Peyer's patch (tissue), 4 donors: ENCODE measurements at regions not wholly inside any gene's neighbourhood (a gene's known extent, or its start where the extent isn't known, plus 50 kb on each side); places are given as distances from the start of the nearest gene placed in this dataset.

Experiments used
- DNase-seq, 3 donors: peaks; one replicate each; pipeline ENCODE4 v3.0.0-alpha.2; 2017 to 2019
- H3K27ac ChIP-seq, 4 donors: fragments of 200-600 bp; sonication (generic); one replicate each; pipeline ENCODE4 v1.5.1; 2016 to 2019
- H3K27me3 ChIP-seq, 2 donors: fragments of 200-600 bp; sonication (generic); one replicate each; pipeline ENCODE4 v1.5.1; 2019
- H3K36me3 ChIP-seq, 3 donors: fragments of 200-600 bp; sonication (generic); one replicate each; pipeline ENCODE4 v1.5.1; 2016 to 2019
- H3K4me1 ChIP-seq, 4 donors: fragments of 200-600 bp; sonication (generic); one replicate each; pipeline ENCODE4 v1.5.1; 2016 to 2019
- H3K4me3 ChIP-seq, 4 donors: fragments of 200-600 bp; sonication (generic); 1 replicate in 3 of 4; 2 replicates in 1 of 4; pipeline ENCODE4 v1.5.1; 2016 to 2019; ENCODE audit warnings: mild to moderate bottlenecking in 1 of 4
- H3K9me3 ChIP-seq, 4 donors: fragments of 200-600 bp; sonication (generic); one replicate each; pipeline ENCODE4 v1.5.1; 2016 to 2019; ENCODE audit warnings: mild to moderate bottlenecking in 1 of 4
- CTCF ChIP-seq, 6 experiments: fragments of 450-650 bp in 4 of 6; fragments of 200-600 bp in 2 of 6; sonication (generic) in 1 of 6; IDR thresholded peaks; one replicate each; pipeline ENCODE4 v1.5.1; 2017 to 2019; ENCODE audit warnings: antibody characterized with exemption in 6 of 6, mild to moderate bottlenecking in 3 of 6, moderate library complexity in 1 of 6
- POLR2A ChIP-seq, 2 donors: fragments of 450-650 bp; IDR thresholded peaks; one replicate each; pipeline ENCODE4 v1.5.1; 2017; ENCODE audit warnings: antibody characterized with exemption in 2 of 2, mild to moderate bottlenecking in 2 of 2, moderate library complexity in 2 of 2

DNA sequence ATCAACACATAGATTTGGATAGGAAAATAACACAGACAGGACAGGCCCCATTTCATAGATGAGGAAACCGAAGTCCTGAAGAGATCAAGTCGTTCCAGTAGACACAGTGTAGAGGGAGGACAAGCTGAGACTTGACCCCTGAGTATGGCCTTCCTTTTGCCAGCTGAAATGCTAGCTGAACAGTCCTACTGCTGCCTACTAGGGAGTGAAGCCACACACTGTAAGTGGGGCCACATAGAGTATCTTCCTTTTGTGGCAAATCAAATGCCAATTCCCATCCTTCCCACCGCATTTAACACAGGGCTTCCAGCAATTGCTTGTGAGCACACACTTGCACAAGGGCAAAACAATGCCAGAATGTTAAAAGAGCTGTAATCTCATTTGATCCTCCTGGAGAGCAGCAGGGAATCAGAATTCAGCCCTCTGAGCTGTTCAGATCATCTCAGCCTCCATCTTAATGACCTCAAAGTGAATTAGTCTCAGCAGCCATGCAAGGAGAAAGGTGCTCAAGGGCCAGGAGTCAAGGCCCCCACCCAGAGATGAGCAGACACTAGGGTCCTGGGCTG, 380.5 kb downstream of the EMP1 start:
- H3K4me1 ChIP-seq = no peaks in the 10 kb centered on the region
- TF ChIP-seq CTCF (IDR thresholded peaks at IDR 0.05) = no peak
- TF ChIP-seq POLR2A (IDR thresholded peaks at IDR 0.05) = no peak
- no peak overlapping the region for H3K4me3 ChIP-seq
- H3K9me3 ChIP-seq = no peaks in the 10 kb centered on the region
- H3K36me3 ChIP-seq = no peaks in the 10 kb centered on the region
- H3K27ac ChIP-seq = no peak overlapping the region
- H3K27me3 ChIP-seq = no peaks in the 10 kb centered on the region
- DNase-seq = no peak

GRCh38 chr12:13573698-13574321, 377.3 kb downstream of the EMP1 start:
- Histone ChIP-seq H3K36me3 (no peaks in the 10 kb centered on the region), H3K9me3 (no peaks in the 10 kb centered on the region), H3K4me3 (no peak overlapping the region), H3K27ac (no peak overlapping the region), H3K27me3 (no peaks in the 10 kb centered on the region), H3K4me1 (no peaks in the 10 kb centered on the region)
- TF ChIP-seq POLR2A (IDR thresholded peaks at IDR 0.05) = no peak
- TF ChIP-seq CTCF (IDR thresholded peaks at IDR 0.05) = no peak
- DNase-seq = no peak

DNA sequence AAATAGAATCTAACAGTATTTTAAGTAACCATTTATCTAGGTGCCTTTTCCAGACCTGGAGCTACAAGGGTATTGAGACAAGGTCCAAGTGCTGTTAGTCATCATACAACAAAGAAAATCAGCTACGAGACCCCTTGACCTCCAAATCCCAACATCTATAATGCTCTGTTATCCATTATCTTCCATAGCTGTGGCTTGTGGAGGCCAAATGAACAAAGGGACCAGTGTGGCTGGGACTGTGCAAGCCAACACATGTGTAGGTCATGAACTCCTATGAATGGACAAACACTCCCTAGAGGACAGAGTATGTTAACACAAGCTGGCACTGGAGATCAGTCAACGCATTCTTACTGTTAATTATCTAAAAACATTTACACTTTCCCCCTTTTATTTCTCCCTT, 374.5 kb downstream of the EMP1 start:
- H3K27me3 ChIP-seq = no peaks in the 10 kb centered on the region
- no peaks in the 10 kb centered on the region for H3K36me3 ChIP-seq
- no peak overlapping the region for H3K4me3 ChIP-seq
- DNase-seq = no peak
- TF ChIP-seq POLR2A (IDR thresholded peaks at IDR 0.05) = no peak
- no peak for TF ChIP-seq CTCF (IDR thresholded peaks at IDR 0.05)
- H3K9me3 ChIP-seq = no peaks in the 10 kb centered on the region
- no peak overlapping the region for H3K27ac ChIP-seq
- H3K4me1 ChIP-seq = no peaks in the 10 kb centered on the region

GRCh38 chr12:13570005-13570694, 373.6 kb downstream of the EMP1 start:
- Histone ChIP-seq H3K36me3 (no peaks in the 10 kb centered on the region), H3K4me3 (no peak overlapping the region), H3K27me3 (no peaks in the 10 kb centered on the region), H3K4me1 (no peaks in the 10 kb centered on the region), H3K9me3 (no peaks in the 10 kb centered on the region), H3K27ac (no peak overlapping the region)
- no peak for TF ChIP-seq CTCF (IDR thresholded peaks at IDR 0.05)
- DNase-seq = no peak

- TF ChIP-seq POLR2A (IDR thresholded peaks at IDR 0.05) (no peak), CTCF (IDR thresholded peaks at IDR 0.05) (no peak)
- H3K4me3 ChIP-seq = no peak overlapping the region
Measured at GRCh38 chr12:13566292-13566691, 369.8 kb downstream of the EMP1 start.

More at GRCh38 chr12:13566292-13566691, 369.8 kb downstream of the EMP1 start:
- no peaks in the 10 kb centered on the region for H3K27me3 ChIP-seq
- no peak overlapping the region for H3K27ac ChIP-seq
- no peaks in the 10 kb centered on the region for H3K4me1 ChIP-seq
- H3K36me3 ChIP-seq = no peaks in the 10 kb centered on the region
- H3K9me3 ChIP-seq = no peaks in the 10 kb centered on the region
- no peak for DNase-seq
